CD4-positive, alpha-beta memory T cell (primary cell): ENCODE measurements at regions not wholly inside any gene's neighbourhood (a gene's known extent, or its start where the extent isn't known, plus 50 kb on each side); places are given as distances from the start of the nearest gene placed in this dataset.
"Not testable (repeated sequence)": the region's sequence is repeated elsewhere in the genome, so short reads cannot be mapped to it uniquely, and the experiment has no call there.

Experiments
- CTCF ChIA-PET: fragments of 350-600 bp; sonication (Branson Sonifier 250); formaldehyde crosslinking; loops from one replicate; lab custom pipeline; 2021; ENCODE audit warnings: inconsistent platforms; ENCODE audit not compliant: partially characterized antibody; lab: Charles Lee
- POLR2A ChIA-PET: fragments of 350-600 bp; sonication (Branson Sonifier 250); formaldehyde crosslinking; loops from one replicate; lab custom pipeline; 2021; ENCODE audit not compliant: partially characterized antibody; lab: Charles Lee
- DNase-seq, 5 donors: peaks; one replicate each; pipeline versions ENCODE4 v3.0.0 to v3.0.0-alpha.2; 2020 to 2022; ENCODE audit warnings: mixed read lengths in 1 of 5
- H3K27ac ChIP-seq: one replicate; pipeline ENCODE4 v1.7.0; 2013; ENCODE audit warnings: low read depth, low read length
- H3K27me3 ChIP-seq: 2 replicates; pipeline ENCODE4 v1.7.0; 2013; ENCODE audit warnings: mild to moderate bottlenecking, low read length, moderate library complexity; ENCODE audit not compliant: insufficient read depth
- H3K36me3 ChIP-seq: 2 replicates; pipeline ENCODE4 v1.7.0; 2013; ENCODE audit warnings: mild to moderate bottlenecking, low read length, moderate library complexity; ENCODE audit not compliant: insufficient read depth
- H3K4me1 ChIP-seq: 2 replicates; pipeline ENCODE4 v1.7.0; 2013; ENCODE audit warnings: mild to moderate bottlenecking, low read length, moderate library complexity; ENCODE audit not compliant: insufficient read depth
- H3K4me3 ChIP-seq, 2 donors: one replicate each; pipeline ENCODE4 v1.7.0; 2013; ENCODE audit warnings: low read length in 2 of 2, mild to moderate bottlenecking in 1 of 2
- H3K9me3 ChIP-seq, 2 donors: one replicate each; pipeline ENCODE4 v1.7.0; 2013; ENCODE audit warnings: low read length in 2 of 2, control low read depth in 1 of 2; ENCODE audit not compliant: control insufficient read depth in 1 of 2
- H3K27ac Mint-ChIP-seq, 7 donors: one replicate each; pipeline ENCODE4 v1.8.0; 2020 to 2021; ENCODE audit warnings: mixed read lengths in 7 of 7, mild to moderate bottlenecking in 6 of 7, inconsistent platforms in 3 of 7, moderate library complexity in 3 of 7
- H3K27me3 Mint-ChIP-seq, 2 donors: one replicate each; pipeline ENCODE4 v1.8.0; 2020 to 2021; ENCODE audit warnings: mixed read lengths in 2 of 2
- H3K36me3 Mint-ChIP-seq, 2 donors: one replicate each; pipeline ENCODE4 v1.8.0; 2020 to 2021; ENCODE audit warnings: mixed read lengths in 2 of 2, inconsistent platforms in 1 of 2, mild to moderate bottlenecking in 1 of 2
- H3K4me1 Mint-ChIP-seq, 4 donors: one replicate each; pipeline ENCODE4 v1.8.0; 2020 to 2021; ENCODE audit warnings: mixed read lengths in 4 of 4, mild to moderate bottlenecking in 1 of 4
- H3K4me3 Mint-ChIP-seq, 8 donors: one replicate each; pipeline ENCODE4 v1.8.0; 2020 to 2021; ENCODE audit warnings: mixed read lengths in 8 of 8, mild to moderate bottlenecking in 7 of 8, moderate library complexity in 6 of 8, inconsistent platforms in 3 of 8
- H3K9me3 Mint-ChIP-seq, 8 donors: one replicate each; pipeline ENCODE4 v1.8.0; 2020 to 2021; ENCODE audit warnings: mixed read lengths in 8 of 8, mild to moderate bottlenecking in 5 of 8, inconsistent platforms in 3 of 8, moderate library complexity in 1 of 8
- intact Hi-C: fragments of 100-400 bp; cut with micrococcal nuclease; formaldehyde crosslinking; loops from one replicate; pipeline ENCODE4 v1.15.1; 2023

GRCh38 chr10:105734479-105734878 is 1093.4 kb downstream of the SORCS3 start:
- Mint-ChIP-seq H3K4me1 (no peaks in the 10 kb centered on the region), H3K9me3 (peaks cover 0 to 13% (median 3%) of the 10 kb centered on the region in 8 donors), H3K27me3 (no peaks in the 10 kb centered on the region), H3K27ac (no peak overlapping the region), H3K4me3 (no peak overlapping the region), H3K36me3 (no peaks in the 10 kb centered on the region)
- intact Hi-C loops, result no loop called here
- H3K9me3 ChIP-seq, result no peaks in the 10 kb centered on the region
- no peak for DNase-seq
- H3K27ac ChIP-seq, result no peak overlapping the region
- H3K4me3 ChIP-seq, result no peak overlapping the region
- H3K27me3 ChIP-seq, result no peaks in the 10 kb centered on the region
- H3K36me3 ChIP-seq, result no peaks in the 10 kb centered on the region
- ChIA-PET POLR2A (no interaction called here), CTCF (no interaction called here)
- H3K4me1 ChIP-seq, result no peaks in the 10 kb centered on the region

- Histone ChIP-seq H3K4me3 (no peak overlapping the region), H3K9me3 (no peaks in the 10 kb centered on the region), H3K27ac (no peak overlapping the region), H3K36me3 (no peaks in the 10 kb centered on the region), H3K27me3 (no peaks in the 10 kb centered on the region), H3K4me1 (no peaks in the 10 kb centered on the region)
- H3K27me3 Mint-ChIP-seq, result no peaks in the 10 kb centered on the region
- ChIA-PET POLR2A (no interaction called here), CTCF (no interaction called here)
- H3K4me1 Mint-ChIP-seq, result no peaks in the 10 kb centered on the region
- H3K27ac Mint-ChIP-seq, result no peak overlapping the region
- no peaks in the 10 kb centered on the region for H3K36me3 Mint-ChIP-seq
- intact Hi-C loops, result no loop called here
- no peak for DNase-seq
- H3K9me3 Mint-ChIP-seq, result peaks cover 0 to 13% (median 3%) of the 10 kb centered on the region in 8 donors
- no peak overlapping the region for H3K4me3 Mint-ChIP-seq
Observed at GRCh38 chr10:105733924-105734323, 1092.8 kb downstream of the SORCS3 start.

GRCh38 chr10:105729428-105729827 is 1088.3 kb downstream of the SORCS3 start:
- Histone ChIP-seq H3K27me3 (no peaks in the 10 kb centered on the region), H3K4me3 (no peak overlapping the region), H3K36me3 (no peaks in the 10 kb centered on the region), H3K4me1 (no peaks in the 10 kb centered on the region), H3K9me3 (no peaks in the 10 kb centered on the region), H3K27ac (no peak overlapping the region)
- Mint-ChIP-seq H3K36me3 (no peaks in the 10 kb centered on the region), H3K27me3 (no peaks in the 10 kb centered on the region), H3K27ac (no peak overlapping the region), H3K9me3 (peaks cover 0 to 17% (median 5%) of the 10 kb centered on the region in 8 donors), H3K4me1 (no peaks in the 10 kb centered on the region), H3K4me3 (no peak overlapping the region)
- intact Hi-C loops, result no loop called here
- DNase-seq, result no peak
- CTCF ChIA-PET, result no interaction called here
- POLR2A ChIA-PET, result no interaction called here

GRCh38 chr10:105727586-105727985 is 1086.5 kb downstream of the SORCS3 start:
- DNase-seq, H3K36me3 Mint-ChIP-seq, H3K4me3 ChIP-seq, H3K4me3 Mint-ChIP-seq, CTCF ChIA-PET, H3K36me3 ChIP-seq, H3K4me1 Mint-ChIP-seq, H3K9me3 ChIP-seq, H3K27ac ChIP-seq, H3K4me1 ChIP-seq, H3K27me3 ChIP-seq, H3K27ac Mint-ChIP-seq, H3K9me3 Mint-ChIP-seq, POLR2A ChIA-PET, H3K27me3 Mint-ChIP-seq, intact Hi-C loops: not testable (repeated sequence)

- ChIA-PET CTCF (no interaction called here), POLR2A (no interaction called here)
- DNase-seq, result no peak
Observed at GRCh38 chr10:105727131-105727530, 1086.0 kb downstream of the SORCS3 start.

GRCh38 chr10:105726149-105726548 is 1085.1 kb downstream of the SORCS3 start:
- no peak overlapping the region for H3K4me3 ChIP-seq
- CTCF ChIA-PET, result no interaction called here
- no peaks in the 10 kb centered on the region for H3K4me1 Mint-ChIP-seq
- no peaks in the 10 kb centered on the region for H3K36me3 Mint-ChIP-seq
- peaks cover 0 to 9% (median 3%) of the 10 kb centered on the region in 8 donors for H3K9me3 Mint-ChIP-seq
- intact Hi-C loops, result no loop called here
- no peak overlapping the region for H3K4me3 Mint-ChIP-seq
- H3K36me3 ChIP-seq, result no peaks in the 10 kb centered on the region
- no peaks in the 10 kb centered on the region for H3K4me1 ChIP-seq
- POLR2A ChIA-PET, result no interaction called here
- no peaks in the 10 kb centered on the region for H3K27me3 ChIP-seq
- no peaks in the 10 kb centered on the region for H3K27me3 Mint-ChIP-seq
- no peak overlapping the region for H3K27ac ChIP-seq
- DNase-seq, result no peak
- no peaks in the 10 kb centered on the region for H3K9me3 ChIP-seq
- no peak overlapping the region for H3K27ac Mint-ChIP-seq

More at GRCh38 chr10:105727131-105727530, 1086.0 kb downstream of the SORCS3 start:
- intact Hi-C loops, result no loop called here
- no peak overlapping the region for H3K27ac Mint-ChIP-seq
- H3K4me1 ChIP-seq, result no peaks in the 10 kb centered on the region
- no peaks in the 10 kb centered on the region for H3K27me3 ChIP-seq
- H3K27ac ChIP-seq, result no peak overlapping the region
- peaks cover 0 to 9% (median 3%) of the 10 kb centered on the region in 8 donors for H3K9me3 Mint-ChIP-seq
- no peaks in the 10 kb centered on the region for H3K27me3 Mint-ChIP-seq
- no peaks in the 10 kb centered on the region for H3K4me1 Mint-ChIP-seq
- no peaks in the 10 kb centered on the region for H3K9me3 ChIP-seq
- no peak overlapping the region for H3K4me3 ChIP-seq
- no peaks in the 10 kb centered on the region for H3K36me3 Mint-ChIP-seq
- H3K36me3 ChIP-seq, result no peaks in the 10 kb centered on the region
- H3K4me3 Mint-ChIP-seq, result no peak overlapping the region

- Mint-ChIP-seq H3K27ac (no peak overlapping the region), H3K9me3 (peaks cover 0 to 9% (median 3%) of the 10 kb centered on the region in 8 donors), H3K27me3 (no peaks in the 10 kb centered on the region), H3K4me3 (no peak overlapping the region), H3K36me3 (no peaks in the 10 kb centered on the region), H3K4me1 (no peaks in the 10 kb centered on the region)
- POLR2A ChIA-PET, result no interaction called here
- H3K4me1 ChIP-seq, result no peaks in the 10 kb centered on the region
- CTCF ChIA-PET, result no interaction called here
- no peaks in the 10 kb centered on the region for H3K9me3 ChIP-seq
- no peaks in the 10 kb centered on the region for H3K27me3 ChIP-seq
- intact Hi-C loops, result no loop called here
- DNase-seq, result no peak
- H3K4me3 ChIP-seq, result no peak overlapping the region
- H3K36me3 ChIP-seq, result no peaks in the 10 kb centered on the region
- H3K27ac ChIP-seq, result no peak overlapping the region
Observed at GRCh38 chr10:105725007-105725406, 1083.9 kb downstream of the SORCS3 start.
